ENCODE measurements at regions not wholly inside any gene's neighbourhood (a gene's known extent, or its start where the extent isn't known, plus 50 kb on each side); places are given as distances from the start of the nearest gene placed in this dataset.

DNA sequence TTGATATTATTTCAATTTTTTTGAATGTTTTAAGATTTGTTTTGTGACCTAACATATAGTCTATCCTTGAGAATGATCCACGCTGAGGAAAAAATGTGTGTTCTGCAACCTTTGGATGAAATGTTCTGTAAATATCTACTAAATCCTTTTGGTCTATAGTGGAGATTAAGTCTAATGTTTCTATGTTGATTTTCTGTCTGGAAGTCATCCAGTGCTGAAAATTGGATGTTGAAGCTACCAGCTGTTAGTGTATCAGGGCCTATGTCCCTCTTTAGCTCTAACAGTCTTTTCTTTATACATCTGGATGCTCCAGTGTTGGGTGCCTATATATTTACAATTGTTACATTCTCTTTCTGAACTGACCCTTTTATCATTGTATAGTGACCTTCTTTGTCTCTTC is 422.3 kb downstream of the TMEM232 start:
- intact Hi-C loops (cut with micrococcal nuclease) (no loop called here), in situ Hi-C loops (cut with MboI; ENCODE audit: low sequenced_read_pairs) (no loop called here), dilution Hi-C loops (cut with HindIII; ENCODE audit: low sequenced_read_pairs, unreplicated experiment) (no loop called here)
- Histone ChIP-seq H4K91ac (ENCODE audit: insufficient read depth, low read depth, low read length) (no peak overlapping the region), H2BK120ac (ENCODE audit: low read depth, low read length) (no peak overlapping the region), H3K4me1 (ENCODE audit: control insufficient read depth, insufficient read depth, low read length) (no peaks in the 10 kb centered on the region), H4K5ac (ENCODE audit: low read depth, low read length) (no peak overlapping the region), H2AFZ (replicated peaks; ENCODE audit: low read length, poor library complexity) (no peak overlapping the region), H3K18ac (ENCODE audit: low read depth, low read length) (no peak overlapping the region), H4K20me1 (ENCODE audit: insufficient read depth, low read length) (no peaks in the 10 kb centered on the region), H3K36me3 (ENCODE audit: control insufficient read depth, insufficient read depth, low read length) (no peaks in the 10 kb centered on the region), H2BK20ac (ENCODE audit: low read depth, low read length) (no peak overlapping the region), H3K9me1 (ENCODE audit: insufficient read depth, low read length) (no peaks in the 10 kb centered on the region), H3K9ac (ENCODE audit: low read depth, low read length) (no peak overlapping the region), H4K8ac (ENCODE audit: low read depth in 2 of 2, low read length in 2 of 2) (no peak overlapping the region), H3K56ac (ENCODE audit: extremely low read depth, insufficient read depth, low read length) (no peak overlapping the region), H3K27ac (ENCODE audit: insufficient read depth, low read length) (no peak overlapping the region), H3K79me1 (ENCODE audit: low read depth in 1 of 2, low read length in 2 of 2) (no peaks in the 10 kb centered on the region), H3K23ac (ENCODE audit: low read depth, low read length) (no peak overlapping the region), H3K9me3 (ENCODE audit: control insufficient read depth, insufficient read depth, low read length) (peaks cover 6% of the 10 kb centered on the region), H3K27me3 (ENCODE audit: control insufficient read depth, insufficient read depth, low read length) (no peaks in the 10 kb centered on the region), H3K4me2 (ENCODE audit: low read depth, low read length) (no peak overlapping the region), H3K4me3 (ENCODE audit: insufficient read depth, low read depth, low read length) (no peak overlapping the region), H2BK5ac (ENCODE audit: low read depth, low read length, poor library complexity, severe bottlenecking) (no peak overlapping the region), H2AK5ac (ENCODE audit: low read depth, low read length) (no peak overlapping the region), H3K14ac (replicated peaks; ENCODE audit: low read depth, low read length) (no peak overlapping the region), H3K4ac (ENCODE audit: low read depth, low read length) (no peak overlapping the region), H2BK15ac (ENCODE audit: low read depth, low read length) (no peak overlapping the region), H2AK9ac (replicated peaks; ENCODE audit: low read depth, low read length, poor library complexity) (no peak overlapping the region)
- POLR2A ChIA-PET (ENCODE audit: unreplicated experiment) = no interaction called here
- no CpG with 5 or more reads among the region's 1 CpG for WGBS, 2 experiments (ENCODE audit: extremely low coverage in 2 of 2, insufficient read length in 1 of 2)
- TF ChIP-seq FOS (IDR thresholded peaks at IDR 0.05; ENCODE audit: low read depth, low read length) = no peak
- TF ChIP-seq MAZ (IDR thresholded peaks at IDR 0.05; ENCODE audit: borderline replicate concordance, low read depth, low read length) = no peak
- TF ChIP-seq POLR2A (IDR thresholded peaks at IDR 0.05; ENCODE audit: low read depth, low read length) = no peak
- no peak for TF ChIP-seq SMC3 (IDR thresholded peaks at IDR 0.05; ENCODE audit: low read depth, low read length)
- no peak for TF ChIP-seq MAFK (IDR thresholded peaks at IDR 0.05; ENCODE audit: low read depth, low read length)
- TF ChIP-seq CEBPB (IDR thresholded peaks at IDR 0.05; ENCODE audit: low read depth, low read length) = no peak
- TF ChIP-seq BHLHE40 (IDR thresholded peaks at IDR 0.05; ENCODE audit: low read depth, low read length) = no peak
- TF ChIP-seq RAD21 (IDR thresholded peaks at IDR 0.05; ENCODE audit: low read length) = no peak
- TF ChIP-seq RFX5 (IDR thresholded peaks at IDR 0.05; ENCODE audit: low read depth, low read length) = no peak
- no peak for TF ChIP-seq CHD1 (IDR thresholded peaks at IDR 0.05; ENCODE audit: low read depth, low read length)
- no peak for TF ChIP-seq NFE2L2 (IDR thresholded peaks at IDR 0.05; ENCODE audit: low read depth, low read length)
- TF ChIP-seq, protein P1, sequence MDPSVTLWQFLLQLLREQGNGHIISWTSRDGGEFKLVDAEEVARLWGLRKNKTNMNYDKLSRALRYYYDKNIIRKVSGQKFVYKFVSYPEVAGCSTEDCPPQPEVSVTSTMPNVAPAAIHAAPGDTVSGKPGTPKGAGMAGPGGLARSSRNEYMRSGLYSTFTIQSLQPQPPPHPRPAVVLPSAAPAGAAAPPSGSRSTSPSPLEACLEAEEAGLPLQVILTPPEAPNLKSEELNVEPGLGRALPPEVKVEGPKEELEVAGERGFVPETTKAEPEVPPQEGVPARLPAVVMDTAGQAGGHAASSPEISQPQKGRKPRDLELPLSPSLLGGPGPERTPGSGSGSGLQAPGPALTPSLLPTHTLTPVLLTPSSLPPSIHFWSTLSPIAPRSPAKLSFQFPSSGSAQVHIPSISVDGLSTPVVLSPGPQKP (IDR thresholded peaks at IDR 0.05; ENCODE audit: borderline replicate concordance, low read depth, low read length) = no peak
- TF ChIP-seq RCOR1 (IDR thresholded peaks at IDR 0.05; ENCODE audit: insufficient replicate concordance, low read length) = no peak
- no peak for TF ChIP-seq CTCF (conservative IDR thresholded peaks at IDR 0.05; ENCODE audit: low read depth, low read length)
- TF ChIP-seq, protein P2, sequence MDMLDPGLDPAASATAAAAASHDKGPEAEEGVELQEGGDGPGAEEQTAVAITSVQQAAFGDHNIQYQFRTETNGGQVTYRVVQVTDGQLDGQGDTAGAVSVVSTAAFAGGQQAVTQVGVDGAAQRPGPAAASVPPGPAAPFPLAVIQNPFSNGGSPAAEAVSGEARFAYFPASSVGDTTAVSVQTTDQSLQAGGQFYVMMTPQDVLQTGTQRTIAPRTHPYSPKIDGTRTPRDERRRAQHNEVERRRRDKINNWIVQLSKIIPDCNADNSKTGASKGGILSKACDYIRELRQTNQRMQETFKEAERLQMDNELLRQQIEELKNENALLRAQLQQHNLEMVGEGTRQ (IDR thresholded peaks at IDR 0.05; ENCODE audit: low read depth, low read length) = no peak
- TF ChIP-seq MXI1 (IDR thresholded peaks at IDR 0.05; ENCODE audit: borderline replicate concordance, low read depth, low read length) = no peak
- ATAC-seq (ENCODE audit: low read depth) (no peak), DNase-seq (no peak)
- CTCF ChIA-PET = no interaction called here
- BruUV-seq (replicated peaks) = no TSS peak

All from IMR-90 (cell line).